Kidney capillary endothelial cell (primary cell): ENCODE measurements at regions not wholly inside any gene's neighbourhood (a gene's known extent, or its start where the extent isn't known, plus 50 kb on each side); places are given as distances from the start of the nearest gene placed in this dataset.
"Not testable (repeated sequence)": the region's sequence is repeated elsewhere in the genome, so short reads cannot be mapped to it uniquely, and the experiment has no call there.

Experiments used
- DNase-seq: peaks from one replicate; pipeline ENCODE4 v3.0.0-alpha.2; 2018; ENCODE audit warnings: low spot score

DNA sequence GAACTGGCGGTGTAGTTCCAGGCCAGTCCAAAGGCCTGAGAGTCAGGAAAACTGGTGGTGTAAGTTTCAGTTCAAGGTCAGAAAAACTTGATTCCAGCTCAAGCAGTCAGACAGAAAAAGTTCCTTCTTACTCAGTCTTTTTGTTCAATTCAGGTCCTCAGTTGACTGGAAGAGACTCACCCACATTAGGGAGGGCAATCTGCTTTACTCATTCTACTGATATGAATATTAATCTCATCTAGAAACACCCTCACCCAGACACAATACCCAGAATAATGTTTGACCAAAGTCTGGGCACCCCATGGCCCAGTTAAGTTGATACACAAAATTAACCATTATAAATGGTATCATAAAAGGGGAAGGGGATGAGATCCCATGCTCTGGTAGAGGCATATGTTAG is 50.1 kb upstream of the LTA4H start:
- DNase-seq = no peak

DNA sequence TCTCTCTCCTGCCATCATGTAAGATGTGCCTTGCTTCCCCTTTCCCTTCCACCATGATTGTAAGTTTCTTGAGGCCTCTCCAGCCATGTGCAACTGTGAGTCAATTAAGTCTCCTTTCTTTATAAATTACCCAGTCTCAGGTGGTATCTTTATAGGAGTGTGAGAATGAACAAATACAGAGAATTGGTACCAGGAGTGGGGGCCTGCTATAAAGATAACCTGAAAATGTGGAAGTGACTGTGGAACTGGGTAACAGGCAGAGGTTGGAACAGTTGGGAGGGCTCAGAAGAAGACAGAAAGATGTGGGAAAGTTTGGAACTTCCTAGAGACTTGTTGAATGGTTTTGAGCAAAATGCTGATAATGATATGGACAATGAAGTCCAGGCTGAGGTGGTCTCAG is 50.8 kb upstream of the LTA4H start:
- DNase-seq = not testable (repeated sequence)

DNA sequence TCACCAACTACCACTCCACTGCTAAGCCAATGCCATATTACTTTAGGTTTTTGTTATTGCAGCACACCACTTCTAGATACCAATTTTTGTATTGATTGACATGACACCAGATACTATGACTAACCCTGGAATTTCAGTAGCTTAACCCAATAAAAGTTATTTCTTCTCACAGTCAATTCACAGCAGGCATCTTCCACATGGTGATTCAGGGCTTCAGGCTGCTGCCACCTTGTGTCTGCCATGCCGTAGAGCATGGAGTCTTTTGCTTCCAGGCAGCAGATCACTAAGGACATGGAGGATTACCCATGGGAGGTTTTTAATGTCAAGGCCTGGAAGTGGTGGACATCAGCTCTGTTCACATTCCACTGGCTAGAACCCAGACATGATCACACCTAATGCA is 56.4 kb upstream of the LTA4H start:
- DNase-seq = no peak

DNA sequence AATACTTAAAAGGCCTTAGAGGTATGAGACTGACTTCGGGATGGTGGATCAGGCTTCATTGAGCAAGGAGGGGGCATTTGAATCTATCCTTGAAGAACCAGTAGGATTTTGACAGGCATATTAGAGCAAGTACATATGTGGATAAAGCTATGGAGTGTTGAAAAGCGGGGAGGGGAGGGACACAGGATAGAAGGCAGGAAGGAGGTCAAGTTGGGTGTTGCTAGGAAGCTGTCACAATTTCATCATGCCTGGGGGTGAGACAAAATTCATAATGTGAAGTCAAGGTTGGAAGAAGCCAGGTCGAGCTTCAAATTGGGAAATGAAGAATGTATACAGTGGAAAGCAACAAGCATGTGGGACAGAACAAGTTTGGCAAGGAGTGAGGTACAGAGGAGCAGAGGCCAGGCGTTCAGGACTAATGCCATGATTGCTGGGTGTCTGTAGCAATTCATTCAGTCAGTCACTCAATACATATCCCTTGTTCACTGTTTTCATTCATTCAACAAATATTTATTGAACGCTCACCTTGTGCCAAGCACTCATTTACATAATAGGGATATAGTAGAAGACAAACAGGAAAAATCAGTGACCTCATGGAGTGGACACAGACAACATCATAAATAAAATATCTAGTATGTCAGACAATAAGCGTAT is 58.3 kb upstream of the LTA4H start:
- DNase-seq = no peak

DNA sequence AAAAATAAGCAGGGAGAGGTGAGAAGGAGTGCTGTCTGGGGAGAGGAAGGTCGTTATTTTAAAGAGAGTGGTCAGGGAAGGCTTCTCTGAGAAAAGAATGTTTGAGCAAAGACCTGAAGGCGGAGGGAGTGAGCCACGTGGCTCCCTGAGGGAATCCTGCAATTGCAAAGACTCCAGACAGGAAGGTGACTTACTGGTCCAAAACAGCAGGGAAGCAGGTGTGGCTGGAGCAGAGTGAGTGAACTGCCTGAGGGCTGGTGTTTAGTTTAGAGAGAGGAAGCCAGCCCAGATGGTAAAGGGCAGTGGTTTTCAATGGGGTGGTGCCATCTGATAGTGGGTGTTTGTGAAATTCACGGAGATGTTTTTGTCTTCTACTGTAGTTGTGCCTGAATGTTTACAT is 58.8 kb upstream of the LTA4H start:
- peak; percentile 50 for DNase-seq

DNA sequence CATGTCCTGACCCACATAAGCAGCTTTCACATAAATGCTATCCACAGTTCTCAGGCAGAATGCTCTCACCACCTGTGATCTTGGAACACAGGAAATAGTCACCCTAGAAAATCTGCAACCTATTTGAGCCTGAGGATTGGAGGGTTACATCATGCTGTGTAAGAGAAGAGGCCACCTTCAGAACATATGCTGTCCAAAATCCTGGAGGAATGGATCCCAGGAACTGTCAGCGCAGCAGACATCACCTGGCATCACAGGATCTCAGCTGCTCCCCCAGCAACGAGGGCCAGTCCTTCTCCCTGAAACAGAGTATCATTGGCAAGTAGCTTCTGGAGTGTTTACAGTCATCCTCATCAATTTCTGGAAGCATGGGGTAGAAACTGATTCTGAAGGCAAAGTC is 63.2 kb upstream of the LTA4H start:
- no peak for DNase-seq

DNA sequence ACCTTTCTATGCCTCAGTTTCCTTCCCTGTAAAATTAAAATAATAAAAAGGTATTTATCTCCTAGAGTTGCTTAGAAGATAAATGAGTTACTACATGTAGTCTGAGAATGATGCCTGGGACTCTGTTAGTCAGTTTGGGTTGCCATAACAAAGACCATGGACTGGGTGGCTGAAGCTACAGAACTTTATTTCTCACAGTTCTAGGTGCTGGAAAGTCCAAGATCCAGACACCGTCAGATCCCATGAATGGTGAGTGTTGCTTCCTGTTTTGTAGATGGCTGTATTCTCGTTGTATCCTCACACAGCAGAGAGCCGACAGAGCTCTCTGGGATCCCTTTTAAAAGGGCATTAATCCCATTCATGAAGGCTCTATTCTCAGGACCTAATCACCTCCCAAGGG is 64.0 kb upstream of the LTA4H start:
- DNase-seq = no peak

DNA sequence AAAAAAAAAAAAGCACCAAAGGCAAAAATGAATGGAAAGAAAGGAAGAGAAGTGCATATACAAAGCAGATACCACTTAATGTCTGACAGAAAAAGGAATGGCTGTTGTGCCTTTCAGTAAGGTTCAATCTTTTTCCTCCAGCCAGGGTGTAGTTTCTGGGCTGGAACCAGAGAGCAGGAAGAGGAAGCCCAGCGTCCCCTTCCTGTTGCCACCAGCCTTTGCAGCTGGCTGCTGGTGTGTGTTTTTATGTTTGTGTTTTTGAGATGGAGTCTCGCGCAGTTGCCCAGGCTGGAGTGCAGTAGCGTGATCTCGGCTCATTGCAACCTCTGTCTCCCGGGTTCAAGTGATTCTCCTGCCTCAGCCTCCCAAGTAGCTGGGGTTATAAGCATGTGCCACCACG is 64.6 kb upstream of the LTA4H start:
- DNase-seq = no peak

DNA sequence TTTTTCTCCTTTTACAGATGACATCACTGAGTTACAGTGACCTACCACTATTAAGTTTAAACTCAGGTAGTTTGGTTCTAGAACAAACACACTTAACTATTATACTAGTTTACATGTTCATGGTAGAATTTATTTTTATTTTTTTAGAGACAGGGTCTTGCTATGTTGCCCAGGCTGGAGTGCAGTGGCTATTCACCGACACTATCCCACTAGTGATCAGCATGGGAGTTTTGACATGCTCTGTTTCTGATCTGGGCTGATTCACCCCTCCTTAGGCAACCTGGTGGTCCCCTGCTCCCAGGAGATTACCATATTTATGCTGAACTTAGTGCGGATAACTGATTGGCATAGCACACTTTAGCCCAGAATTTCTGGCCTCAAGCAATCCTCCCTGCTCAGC is 66.4 kb upstream of the LTA4H start:
- no peak for DNase-seq

DNA sequence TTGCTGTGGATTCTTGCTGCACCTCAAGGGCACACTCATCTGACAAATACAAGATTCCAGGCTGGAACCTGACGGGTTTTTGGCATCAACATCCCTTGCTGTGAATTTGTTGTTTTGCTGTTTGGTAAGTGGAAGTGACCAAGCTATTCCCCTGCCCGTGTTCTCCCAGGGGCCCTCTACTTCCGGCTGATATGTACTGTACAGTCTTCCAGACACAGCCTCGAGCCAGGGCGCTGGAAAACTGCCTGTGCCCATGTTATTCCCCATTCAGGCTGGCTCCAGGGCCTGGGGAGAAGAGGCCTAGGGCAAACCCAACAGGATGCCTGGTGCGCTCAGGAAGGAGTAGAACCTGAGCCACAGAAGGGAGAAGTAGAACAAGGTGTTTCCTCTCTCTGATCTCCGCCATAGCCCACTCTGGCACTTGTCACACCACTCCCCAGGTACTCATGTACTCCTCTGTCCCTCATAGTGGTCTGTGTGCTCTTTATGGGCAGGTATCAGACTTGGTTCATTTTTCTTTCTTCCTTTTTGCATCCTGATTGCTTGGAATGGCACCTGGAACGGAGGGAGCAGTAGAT is 67.8 kb upstream of the LTA4H start:
- peak; percentile 64 for DNase-seq

DNA sequence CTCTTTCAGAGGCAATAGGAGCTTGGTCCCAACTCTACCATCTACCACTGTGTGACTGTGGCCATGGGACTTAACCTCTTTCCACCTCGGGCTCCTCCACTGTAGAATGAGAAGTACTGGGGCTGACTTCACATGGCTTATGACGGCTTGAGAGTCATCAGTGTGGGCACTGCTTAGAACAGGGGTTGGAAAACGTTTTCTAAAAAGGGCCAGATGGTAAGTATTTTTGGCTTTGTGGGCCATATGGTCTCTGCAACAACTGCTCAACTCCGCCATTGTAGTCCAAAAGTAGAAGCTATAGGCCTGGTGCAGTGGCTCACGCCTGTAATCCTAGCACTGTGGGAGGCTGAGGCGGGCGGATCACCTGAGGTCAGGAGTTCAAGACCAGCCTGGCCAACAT is 69.2 kb upstream of the LTA4H start:
- DNase-seq = no peak

DNA sequence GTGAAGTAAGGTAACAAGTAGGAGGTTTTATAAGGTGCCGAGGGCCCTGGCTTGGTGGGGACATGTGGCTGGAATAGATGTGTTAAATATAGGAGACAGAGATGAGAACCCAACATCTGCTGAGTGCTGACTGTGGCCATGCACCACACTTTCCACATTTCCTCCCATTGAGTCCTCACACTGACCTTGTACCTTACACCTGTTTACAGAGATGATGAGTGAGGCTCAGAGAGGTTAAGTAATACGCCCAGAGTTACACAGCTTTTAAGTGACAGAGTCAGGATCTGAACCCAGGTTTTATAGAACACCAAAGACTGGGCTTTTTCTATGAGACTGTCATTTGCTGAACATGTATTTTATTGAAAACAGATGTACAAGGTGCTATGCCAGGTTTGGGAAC is 70.8 kb upstream of the LTA4H start:
- no peak for DNase-seq

DNA sequence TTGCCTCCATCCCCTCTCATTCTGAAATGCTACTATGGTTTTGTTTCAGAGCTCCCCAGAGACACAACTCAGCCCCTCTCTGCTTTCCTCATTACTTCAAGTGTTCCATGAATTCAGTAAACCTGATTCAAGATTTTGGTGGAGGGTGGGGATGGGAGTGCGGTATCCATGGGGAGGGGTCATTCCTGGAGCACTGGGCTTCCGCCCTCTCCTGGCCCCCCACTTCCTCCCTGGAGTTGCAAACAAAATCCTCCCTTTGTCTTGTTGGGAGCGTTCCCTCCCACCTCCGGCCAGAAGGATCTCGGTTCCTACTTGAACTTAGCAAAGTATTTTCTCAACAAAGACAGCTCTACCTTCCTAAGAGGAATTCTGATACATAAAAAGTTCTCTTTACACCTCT is 71.8 kb upstream of the LTA4H start:
- DNase-seq = no peak

DNA sequence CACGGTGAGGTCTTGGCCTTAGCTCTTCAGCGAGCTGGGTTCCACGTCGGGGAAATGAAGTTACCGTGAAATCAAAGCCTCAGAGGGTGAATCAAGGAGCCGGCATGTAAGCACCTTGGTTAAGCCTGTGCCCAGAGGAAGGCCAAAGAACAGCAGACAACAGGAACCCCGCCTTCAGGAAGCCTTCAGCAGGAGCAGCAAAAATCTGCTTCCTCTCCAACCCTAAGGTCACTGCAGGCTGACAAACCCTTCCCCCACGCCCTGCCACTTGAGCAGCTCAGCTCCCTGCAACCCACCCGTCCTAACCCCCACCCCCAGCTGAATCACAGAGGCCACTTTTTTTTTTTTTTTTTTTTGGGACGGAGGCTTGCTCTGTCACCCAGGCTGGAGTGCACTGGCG is 72.9 kb upstream of the LTA4H start:
- peak; percentile 92 for DNase-seq

DNA sequence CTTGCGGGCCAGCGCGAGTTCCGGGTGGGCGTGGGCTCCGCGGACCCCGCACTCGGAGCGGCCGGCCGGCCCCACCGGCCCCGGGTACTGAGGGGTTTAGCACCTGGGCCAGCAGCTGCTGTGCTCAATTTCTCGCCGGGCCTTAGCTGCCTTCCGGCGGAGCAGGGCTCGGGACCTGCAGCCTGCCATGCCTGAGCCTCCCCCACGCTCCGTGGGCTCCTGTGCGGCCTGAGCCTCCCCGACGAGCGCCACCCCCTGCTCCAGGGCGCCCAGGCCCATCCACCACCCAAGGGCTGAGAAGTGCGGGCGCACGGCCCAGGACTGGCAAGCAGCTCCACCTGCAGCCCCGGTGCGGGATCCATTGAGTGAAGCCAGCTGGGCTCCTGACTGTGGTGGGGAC is 73.6 kb upstream of the LTA4H start:
- DNase-seq = not testable (repeated sequence)

DNA sequence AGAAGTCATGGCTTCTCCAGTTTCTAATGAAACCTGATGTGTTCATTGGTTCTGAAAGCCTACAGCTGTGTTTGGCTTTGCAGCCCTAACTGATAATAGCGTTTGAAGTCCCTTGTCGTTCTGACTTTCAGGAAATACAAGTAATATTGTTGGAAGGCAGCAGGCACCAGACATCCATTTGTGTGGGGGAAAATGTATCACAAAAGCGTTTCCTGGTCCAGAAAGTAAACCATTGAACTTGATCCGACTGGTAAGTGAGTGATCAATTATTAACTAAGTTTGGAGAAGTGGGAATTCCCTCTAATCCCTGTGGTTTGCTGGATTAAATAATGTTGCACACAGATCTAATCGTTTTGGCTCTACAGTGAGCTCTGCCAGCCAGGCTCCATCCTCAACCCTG is 77.3 kb upstream of the LTA4H start:
- no peak for DNase-seq

DNA sequence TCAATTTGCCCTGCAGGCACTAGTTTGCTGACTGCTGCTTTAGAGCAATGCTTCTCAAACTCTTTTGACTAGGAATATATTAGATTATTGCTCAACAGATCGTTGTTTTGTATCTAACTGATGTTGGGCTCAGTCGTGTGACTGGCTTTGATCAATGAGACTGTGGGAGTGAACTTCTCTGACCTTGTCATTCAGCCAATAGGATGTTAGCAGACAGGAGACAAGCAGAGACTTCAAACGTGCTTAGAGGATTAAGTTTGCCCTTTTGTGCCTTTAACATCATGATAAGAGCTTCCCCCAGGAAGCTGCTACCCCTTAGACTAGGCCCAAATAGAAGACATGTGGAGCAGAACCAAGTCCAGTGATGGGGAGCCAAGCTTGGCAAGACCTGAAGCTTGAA is 76.7 kb upstream of the ELK3 start:
- DNase-seq = no peak

DNA sequence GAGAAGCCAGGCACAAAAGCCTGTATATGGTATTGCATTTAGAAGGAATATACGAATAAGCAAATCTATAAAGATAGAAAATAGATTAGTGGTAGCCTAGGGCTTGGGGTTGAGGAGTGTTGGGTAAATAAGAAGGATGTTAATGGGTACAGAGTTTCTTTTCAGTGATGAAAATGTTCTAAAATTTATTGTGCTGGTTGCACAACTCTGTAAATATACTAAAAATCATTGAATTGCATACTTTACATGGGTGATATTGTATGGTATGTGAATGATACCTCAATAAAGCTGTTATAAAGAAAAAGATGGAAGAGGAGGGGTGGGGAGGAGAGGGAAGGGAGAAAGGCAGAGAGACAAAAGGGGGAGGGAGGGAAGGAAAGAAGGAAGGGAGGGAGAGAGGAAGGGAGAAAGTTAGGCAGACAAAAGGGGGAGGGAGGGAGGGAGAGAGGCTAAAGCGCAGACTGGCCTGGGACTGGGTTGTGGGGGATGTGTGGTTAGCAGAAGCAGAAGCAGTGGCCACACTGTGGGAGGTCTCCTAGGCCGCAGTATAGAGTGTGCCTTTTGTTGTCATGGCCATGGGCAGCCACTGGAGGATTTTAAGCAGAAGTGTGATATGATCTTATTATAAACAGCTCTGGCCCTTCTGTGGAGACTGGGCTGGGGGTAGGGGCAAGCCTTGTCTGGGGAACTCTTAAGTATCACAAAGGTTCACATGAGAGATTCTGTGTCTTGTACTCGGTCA is 73.6 kb upstream of the ELK3 start:
- DNase-seq = no peak

DNA sequence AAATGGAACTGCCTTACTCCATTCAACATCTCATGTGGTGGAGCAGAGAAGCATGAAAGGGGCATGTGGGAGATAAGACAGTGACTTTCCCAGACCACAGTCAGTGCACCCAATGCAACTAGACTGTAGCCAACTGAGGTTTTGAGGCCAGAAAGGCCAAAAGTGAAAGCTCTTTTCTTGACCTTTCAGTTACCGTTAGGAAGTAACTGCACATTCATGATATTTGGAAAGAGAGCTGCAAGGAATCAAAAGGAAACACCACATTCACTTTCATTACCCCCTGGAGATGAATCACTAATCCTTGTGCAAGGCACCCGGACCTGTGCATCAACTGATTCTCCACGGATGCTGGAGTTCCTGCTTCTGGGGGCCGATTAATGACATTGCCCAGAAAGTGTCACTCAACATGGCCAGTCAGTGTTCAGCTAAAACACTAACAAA is 72.9 kb upstream of the ELK3 start:
- DNase-seq = no peak

DNA sequence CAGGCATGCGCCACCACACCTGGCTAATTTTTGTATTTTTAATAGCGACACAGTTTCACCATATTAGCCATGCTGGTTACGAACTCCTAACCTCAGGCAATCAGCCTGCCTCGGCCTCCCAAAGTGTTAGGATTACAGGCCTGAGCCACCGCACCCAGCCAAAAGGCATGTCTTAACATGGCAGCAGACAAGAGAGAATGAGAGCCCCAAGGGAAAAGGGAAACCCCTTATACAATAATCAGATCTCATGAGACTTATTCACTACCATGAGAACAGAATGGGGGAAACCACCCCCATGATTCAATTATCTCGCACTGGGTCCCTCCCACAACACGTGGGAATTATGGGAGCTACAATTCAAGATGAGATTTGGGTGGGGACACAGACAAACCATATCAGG is 65.9 kb upstream of the ELK3 start:
- DNase-seq = not testable (repeated sequence)

DNA sequence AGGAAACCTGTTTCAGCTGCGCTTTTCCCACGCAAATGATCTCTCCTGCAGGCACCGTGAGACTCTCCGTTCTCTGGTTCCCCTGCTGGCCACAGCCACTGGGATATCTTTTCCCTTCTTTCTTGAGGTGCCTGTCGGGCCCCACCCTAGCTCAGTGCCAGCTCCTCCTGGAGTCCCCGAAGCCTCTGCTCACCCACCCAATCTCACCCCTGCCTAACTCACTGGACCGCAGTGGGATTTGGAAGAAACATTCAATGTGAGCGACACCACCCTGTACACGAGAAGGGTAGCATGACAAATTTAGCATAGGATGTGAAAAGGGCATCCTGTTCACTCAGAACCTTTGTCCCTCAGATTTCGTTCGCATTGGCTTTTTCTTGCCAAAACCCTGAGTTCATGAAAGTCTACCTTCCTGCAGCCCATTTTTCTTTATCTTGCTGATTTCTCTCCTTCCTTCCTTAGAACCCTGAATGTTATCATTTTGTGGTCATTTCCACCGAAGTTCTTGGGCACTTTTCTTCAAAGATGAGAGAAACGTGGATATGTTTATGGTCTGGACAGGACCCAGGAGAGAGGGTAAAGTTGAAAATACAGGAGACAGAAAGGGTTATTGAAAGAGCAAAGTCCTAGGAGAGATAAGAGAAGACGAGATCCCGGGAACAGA is 63.6 kb upstream of the ELK3 start:
- DNase-seq = no peak

DNA sequence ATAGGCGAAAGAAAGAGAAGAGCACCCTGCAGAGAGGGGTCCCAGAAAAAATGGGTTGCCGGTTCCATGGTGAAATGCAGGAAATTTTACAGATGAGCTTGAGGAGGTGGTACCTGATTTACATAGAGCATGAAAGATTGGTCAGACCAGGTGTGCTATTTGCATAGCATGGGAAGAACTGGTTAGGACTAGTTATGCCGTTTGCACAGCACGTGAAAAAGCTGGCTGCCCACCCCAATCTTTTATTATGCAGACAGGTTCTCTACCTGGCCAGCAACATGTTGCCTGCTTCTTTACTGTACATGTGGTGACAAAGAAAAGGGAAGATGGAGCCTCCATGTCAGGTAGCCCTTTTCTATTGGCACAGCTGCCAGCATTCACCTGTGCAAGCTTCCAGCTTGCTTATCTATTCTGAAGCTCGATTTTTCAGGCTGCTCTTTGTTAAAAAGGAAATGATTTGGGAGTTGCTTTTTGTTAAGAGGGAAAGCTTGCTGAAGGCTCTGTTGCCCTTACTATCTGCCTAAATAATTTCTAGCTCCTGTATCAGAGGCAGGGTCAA is 62.9 kb upstream of the ELK3 start:
- DNase-seq = no peak

DNA sequence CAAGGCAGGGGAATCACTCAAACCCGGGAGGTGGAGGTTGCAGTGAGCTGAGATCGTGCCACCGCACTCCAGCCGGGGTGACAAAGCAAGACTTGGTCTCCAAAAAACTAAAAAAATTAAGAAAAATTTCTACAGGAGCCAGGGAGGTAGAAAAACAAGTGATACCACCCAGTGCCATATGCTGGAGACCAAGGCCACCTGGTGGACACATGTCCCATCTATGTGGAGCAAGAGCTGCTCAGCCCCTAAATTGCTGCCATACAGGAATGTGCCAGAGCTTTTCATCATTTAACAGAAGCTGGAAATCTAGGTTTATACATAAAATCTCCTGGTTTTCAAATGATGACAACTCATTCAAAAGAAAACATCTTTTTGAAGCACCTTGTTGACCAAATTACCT is 61.4 kb upstream of the ELK3 start:
- DNase-seq = no peak
